HepG2 (cell line): ENCODE measurements at regions not wholly inside any gene's neighbourhood (a gene's known extent, or its start where the extent isn't known, plus 50 kb on each side); places are given as distances from the start of the nearest gene placed in this dataset.
"Not testable (repeated sequence)": the region's sequence is repeated elsewhere in the genome, so short reads cannot be mapped to it uniquely, and the experiment has no call there.

ENCODE experiments used
- ATAC-seq: fragments of 200-7000 bp; cut with Tn5 transposase; 3 replicates; pipeline ENCODE4 v1.9.1; 2020; ENCODE audit warnings: mild to moderate bottlenecking, moderate library complexity
- BruUV-seq: library from RNA; stranded (reverse); fragments of 400-500 nt; replicated peaks from 2 replicates; lab custom pipeline; 2021; lab: Mats Ljungman, UMichigan
- CTCF ChIA-PET: fragments of 300-600 bp; formaldehyde crosslinking; extraction: SDS; loops from one replicate; lab custom pipeline; 2021; ENCODE audit warnings: low total read pairs, inconsistent platforms, low intra/inter-chr PET ratio; lab: Yijun Ruan, JAX
- POLR2A ChIA-PET: fragments of 350-600 bp; sonication (Branson Sonifier 250); formaldehyde crosslinking; loops from one replicate; lab custom pipeline; 2020; ENCODE audit warnings: antibody characterized with exemption, inconsistent platforms; lab: Yijun Ruan, JAX
- DNase-seq: peaks from one replicate; pipeline ENCODE4 v3.0.0-alpha.2; 2015; ENCODE audit warnings: low spot score
- FAIRE-seq: peaks from 3 replicates; lab custom pipeline; 2011; peaks lifted over from hg19 to GRCh38; lab: Jason Lieb, UNC
- H2AFZ ChIP-seq: one replicate; pipeline ENCODE4 v1.6.1; 2011; ENCODE audit warnings: low read length, inconsistent platforms
- H3K27ac ChIP-seq: fragments of 300-600 bp; 3 replicates; pipeline ENCODE4 v1.8.0; 2011; ENCODE audit warnings: mixed run types, mild to moderate bottlenecking, mixed read lengths, low read length, inconsistent platforms; ENCODE audit not compliant: insufficient read depth; ENCODE audit errors: extremely low read length
- H3K27me3 ChIP-seq, 2 experiments: fragments of 200-600 bp in 1 of 2; 2 replicates in 1 of 2; 3 replicates in 1 of 2; pipeline versions ENCODE4 v1.6.0 to v1.8.0; 2011; ENCODE audit warnings: low read length in 2 of 2, mild to moderate bottlenecking in 2 of 2, moderate library complexity in 2 of 2, inconsistent platforms in 1 of 2; ENCODE audit not compliant: insufficient read depth in 2 of 2, control insufficient read depth in 1 of 2
- H3K36me3 ChIP-seq, 2 experiments: fragments of 200-600 bp in 1 of 2; replicated peaks in 1 of 2; 2 replicates in 1 of 2; 3 replicates in 1 of 2; pipeline versions ENCODE4 v1.5.1 to v1.8.0; 2011; ENCODE audit warnings: low read length in 2 of 2, inconsistent platforms in 1 of 2; ENCODE audit not compliant: insufficient read depth in 2 of 2, control insufficient read depth in 1 of 2
- H3K4me1 ChIP-seq: 2 replicates; pipeline ENCODE4 v1.5.1; 2012; ENCODE audit warnings: low read length, inconsistent platforms; ENCODE audit not compliant: insufficient read depth
- H3K4me2 ChIP-seq: 2 replicates; pipeline ENCODE4 v1.6.0; 2011; ENCODE audit warnings: low read depth, low read length, inconsistent platforms
- H3K4me3 ChIP-seq, 3 experiments: fragments of 200-600 bp in 1 of 3; sonication (generic), shearing (Covaris generic) in 1 of 3; replicated peaks in 1 of 3; 2 replicates each; pipeline ENCODE4 v1.5.1; 2011 to 2016; ENCODE audit warnings: low read length in 3 of 3, inconsistent platforms in 2 of 3, low read depth in 2 of 3, mild to moderate bottlenecking in 2 of 3, control low read depth in 1 of 3, mixed read lengths in 1 of 3; ENCODE audit not compliant: insufficient read depth in 1 of 3
- H3K79me2 ChIP-seq: one replicate; pipeline ENCODE4 v1.6.1; 2011; ENCODE audit warnings: low read length, inconsistent platforms; ENCODE audit not compliant: insufficient read depth
- H3K9ac ChIP-seq: 2 replicates; pipeline ENCODE4 v1.6.0; 2011; ENCODE audit warnings: mild to moderate bottlenecking, low read depth, low read length, inconsistent platforms; ENCODE audit not compliant: insufficient read depth
- H3K9me3 ChIP-seq: 2 replicates; pipeline ENCODE4 v1.5.1; 2012; ENCODE audit warnings: mild to moderate bottlenecking, low read length
- H4K20me1 ChIP-seq: 2 replicates; pipeline ENCODE4 v1.6.0; 2011; ENCODE audit warnings: inconsistent platforms, mild to moderate bottlenecking, low read length, moderate library complexity; ENCODE audit not compliant: insufficient read depth
- BRF2 ChIP-seq: sonication (generic); formaldehyde crosslinking; IDR thresholded peaks from 2 replicates; pipeline ENCODE4 v1.8.1; 2022; ENCODE audit warnings: mild to moderate bottlenecking, missing genetic modification reagents
- CAMTA2 ChIP-seq: sonication (generic); formaldehyde crosslinking; IDR thresholded peaks from 2 replicates; pipeline ENCODE4 v1.4.0; 2020; ENCODE audit warnings: mild to moderate bottlenecking, missing genetic modification reagents, borderline replicate concordance
- FOSL1 ChIP-seq: sonication (generic); formaldehyde crosslinking; IDR thresholded peaks from 2 replicates; pipeline ENCODE4 v1.9.0; 2021; ENCODE audit warnings: missing genetic modification reagents, borderline replicate concordance
- FOXP1 ChIP-seq, 2 experiments: fragments of 450-650 bp in 1 of 2; IDR thresholded peaks; 2 replicates each; pipeline ENCODE4 v1.6.1; 2017 to 2018; ENCODE audit warnings: antibody characterized with exemption in 1 of 2
- MED8 ChIP-seq: sonication (generic); formaldehyde crosslinking; IDR thresholded peaks from 2 replicates; pipeline ENCODE4 v1.8.1; 2023; ENCODE audit warnings: mild to moderate bottlenecking, missing genetic modification reagents; ENCODE audit not compliant: insufficient replicate concordance
- RAD51 ChIP-seq: fragments of 450-650 bp; IDR thresholded peaks from 2 replicates; pipeline ENCODE4 v1.6.1; 2016; ENCODE audit warnings: borderline replicate concordance
- RBM22 ChIP-seq: fragments of 200-400 bp; formaldehyde crosslinking; optimal IDR thresholded peaks from 2 replicates; pipeline ENCODE3; 2017; ENCODE audit warnings: mild to moderate bottlenecking, low read length, moderate library complexity
- RNF219 ChIP-seq: sonication (generic); formaldehyde crosslinking; IDR thresholded peaks from 2 replicates; pipeline ENCODE4 v1.5.0; 2020; ENCODE audit warnings: mild to moderate bottlenecking, missing genetic modification reagents
- SALL1 ChIP-seq: sonication (generic); formaldehyde crosslinking; IDR thresholded peaks from 2 replicates; pipeline ENCODE4 v1.8.0; 2022; ENCODE audit warnings: mild to moderate bottlenecking, missing genetic modification reagents
- SPEN ChIP-seq: sonication (generic); formaldehyde crosslinking; IDR thresholded peaks from 2 replicates; pipeline ENCODE4 v1.5.1; 2020; ENCODE audit warnings: low read depth, mild to moderate bottlenecking, missing genetic modification reagents
- ZBTB2 ChIP-seq: sonication (generic); formaldehyde crosslinking; IDR thresholded peaks from 2 replicates; pipeline ENCODE4 v1.8.0; 2022; ENCODE audit warnings: low read depth, missing genetic modification reagents
- ZNF121 ChIP-seq: sonication (generic); formaldehyde crosslinking; IDR thresholded peaks from 2 replicates; pipeline ENCODE4 v1.5.0; 2020; ENCODE audit warnings: mild to moderate bottlenecking, missing genetic modification reagents
- ZNF510 ChIP-seq: sonication (generic); formaldehyde crosslinking; IDR thresholded peaks from 2 replicates; pipeline ENCODE4 v1.4.0; 2020; ENCODE audit warnings: low read depth, mild to moderate bottlenecking, missing genetic modification reagents
- ZNF543 ChIP-seq: sonication (generic); formaldehyde crosslinking; IDR thresholded peaks from 2 replicates; pipeline ENCODE4 v1.4.0; 2020; ENCODE audit warnings: mild to moderate bottlenecking, missing genetic modification reagents
- ZNF83 ChIP-seq: sonication (generic); formaldehyde crosslinking; IDR thresholded peaks from 2 replicates; pipeline ENCODE4 v1.4.0; 2020; ENCODE audit warnings: missing genetic modification reagents, mild to moderate bottlenecking, borderline replicate concordance
- WGBS: methylation state at CpG from one replicate; pipeline ENCODE4 v1.1.6; 2017; ENCODE audit warnings: low lambda C conversion rate; 5-methylcytosine and 5-hydroxymethylcytosine counted together
- in situ Hi-C: cut with HindIII; loops from 2 replicates; pipeline ENCODE4 v1.10.0; 2017; ENCODE audit warnings: low pct_unique_long_range_greater_than_20kb; ENCODE audit not compliant: extremely low pct_ligation_motif_present
- intact Hi-C: fragments of 100-400 bp; cut with micrococcal nuclease; formaldehyde crosslinking; loops from one replicate; pipeline ENCODE4 v1.10.0; 2022; ENCODE audit not compliant: unreplicated experiment

GRCh38 chr3:75214332-75214731 lies 449.8 kb upstream of the FRG2C start:
- BruUV-seq, DNase-seq, H4K20me1 ChIP-seq, H3K27ac ChIP-seq, in situ Hi-C loops, H3K36me3 ChIP-seq, CTCF ChIA-PET, H3K4me3 ChIP-seq, H3K4me1 ChIP-seq, ATAC-seq, POLR2A ChIA-PET, H3K27me3 ChIP-seq, H3K9me3 ChIP-seq, H3K79me2 ChIP-seq, H2AFZ ChIP-seq, intact Hi-C loops, H3K9ac ChIP-seq, H3K4me2 ChIP-seq: not testable (repeated sequence)
- 18% methylated on average over 22 of the region's 22 CpGs for WGBS
- TF ChIP-seq RAD51: peak; percentile 31; the same call in 1 of the 2 replicates
- peak; percentile 36 for FAIRE-seq

- in situ Hi-C loops: no loop called here
- WGBS: 0% methylated on average over 1 of the region's 1 CpG
- intact Hi-C loops: no loop called here
- no peak for TF ChIP-seq SALL1 (CRISPR knock-in tag)
- TF ChIP-seq ZNF543: no peak
- TF ChIP-seq SPEN (CRISPR knock-in tag): no peak
- TF ChIP-seq BRF2 (CRISPR knock-in tag): no peak
- TF ChIP-seq ZBTB2 (CRISPR knock-in tag): no peak
- TF ChIP-seq FOXP1 (IDR thresholded peaks at IDR 0.05): no peak
- TF ChIP-seq FOXP1 (CRISPR knock-in tag; IDR thresholded peaks at IDR 0.05): no peak
- no peak for TF ChIP-seq RBM22
- TF ChIP-seq ZNF510 (CRISPR knock-in tag): no peak
- TF ChIP-seq FOSL1 (CRISPR knock-in tag): no peak
- no peak for TF ChIP-seq ZNF121
- no peak for TF ChIP-seq MED8 (CRISPR knock-in tag)
- TF ChIP-seq RNF219 (CRISPR knock-in tag): no peak
- no peak for TF ChIP-seq CAMTA2 (CRISPR knock-in tag)
- no peak for TF ChIP-seq ZNF83 (CRISPR knock-in tag)
Observed at GRCh38 chr3:75218577-75218976, 445.6 kb upstream of the FRG2C start.

More at GRCh38 chr3:75218577-75218976, 445.6 kb upstream of the FRG2C start:
- no peak for ATAC-seq
- no peak for DNase-seq
- H3K4me3 ChIP-seq: no peak overlapping the region
- H2AFZ ChIP-seq: no peak overlapping the region
- ChIA-PET POLR2A (no interaction called here), CTCF (no interaction called here)
- BruUV-seq: no TSS peak
- no peak for FAIRE-seq
- H3K4me1 ChIP-seq: no peaks in the 10 kb centered on the region
- no peaks in the 10 kb centered on the region for H3K36me3 ChIP-seq
- H3K79me2 ChIP-seq: no peaks in the 10 kb centered on the region
- no peak overlapping the region for H3K4me2 ChIP-seq
- H3K9me3 ChIP-seq: no peaks in the 10 kb centered on the region
- H3K27me3 ChIP-seq: no peaks in the 10 kb centered on the region
- no peak overlapping the region for H3K9ac ChIP-seq
- no peak overlapping the region for H3K27ac ChIP-seq
- no peaks in the 10 kb centered on the region for H4K20me1 ChIP-seq
